ENCODE measurements at regions not wholly inside any gene's neighbourhood (a gene's known extent, or its start where the extent isn't known, plus 50 kb on each side); places are given as distances from the start of the nearest gene placed in this dataset.

DNA sequence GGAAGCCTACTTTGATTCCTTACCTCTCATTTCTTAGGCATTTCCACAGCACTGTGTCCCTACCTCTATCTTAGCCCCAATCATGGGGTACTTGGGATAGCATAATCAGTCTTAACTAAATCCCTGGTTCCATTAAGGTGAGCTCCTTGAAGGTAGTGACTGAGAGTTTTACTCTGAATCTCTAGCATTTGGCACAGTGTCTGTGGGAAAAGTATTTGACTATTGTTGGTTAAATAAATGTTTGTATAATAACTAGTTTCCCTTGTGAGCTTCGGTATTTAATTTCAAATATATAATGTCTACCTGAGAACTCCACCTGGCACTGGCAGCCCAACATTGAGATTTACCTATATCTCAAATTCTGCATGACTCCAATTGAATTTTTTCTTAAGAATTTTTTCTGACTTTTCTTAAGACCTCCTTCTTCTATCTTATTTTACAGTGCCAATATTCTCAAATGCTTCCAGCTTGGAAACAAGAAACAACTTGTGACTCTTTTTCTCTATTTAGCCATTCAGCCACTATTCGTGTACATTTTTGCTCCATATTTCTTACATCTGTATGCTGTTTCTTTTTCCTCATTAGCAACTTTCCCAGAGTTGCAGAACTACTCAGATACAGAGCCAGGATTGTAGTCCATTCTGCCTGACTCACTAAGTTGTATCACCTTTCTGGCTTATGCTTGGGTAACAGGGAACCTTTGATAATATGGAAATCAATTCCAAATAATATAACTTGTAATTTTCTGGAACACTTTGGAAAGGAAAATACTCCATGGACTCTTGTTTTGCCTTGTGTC lies 214.0 kb upstream of the NT5C1B start:
- Histone ChIP-seq H3K27ac (no peak overlapping the region), H3K4me3 (no peak overlapping the region), H3K27me3 (no peaks in the 10 kb centered on the region), H3K36me3 (no peaks in the 10 kb centered on the region), H3K9me3 (no peaks in the 10 kb centered on the region), H3K4me1 (no peaks in the 10 kb centered on the region)
- DNase-seq (ENCODE audit: extremely low spot score in 2 of 2): no peak
- TF ChIP-seq, protein P1, sequence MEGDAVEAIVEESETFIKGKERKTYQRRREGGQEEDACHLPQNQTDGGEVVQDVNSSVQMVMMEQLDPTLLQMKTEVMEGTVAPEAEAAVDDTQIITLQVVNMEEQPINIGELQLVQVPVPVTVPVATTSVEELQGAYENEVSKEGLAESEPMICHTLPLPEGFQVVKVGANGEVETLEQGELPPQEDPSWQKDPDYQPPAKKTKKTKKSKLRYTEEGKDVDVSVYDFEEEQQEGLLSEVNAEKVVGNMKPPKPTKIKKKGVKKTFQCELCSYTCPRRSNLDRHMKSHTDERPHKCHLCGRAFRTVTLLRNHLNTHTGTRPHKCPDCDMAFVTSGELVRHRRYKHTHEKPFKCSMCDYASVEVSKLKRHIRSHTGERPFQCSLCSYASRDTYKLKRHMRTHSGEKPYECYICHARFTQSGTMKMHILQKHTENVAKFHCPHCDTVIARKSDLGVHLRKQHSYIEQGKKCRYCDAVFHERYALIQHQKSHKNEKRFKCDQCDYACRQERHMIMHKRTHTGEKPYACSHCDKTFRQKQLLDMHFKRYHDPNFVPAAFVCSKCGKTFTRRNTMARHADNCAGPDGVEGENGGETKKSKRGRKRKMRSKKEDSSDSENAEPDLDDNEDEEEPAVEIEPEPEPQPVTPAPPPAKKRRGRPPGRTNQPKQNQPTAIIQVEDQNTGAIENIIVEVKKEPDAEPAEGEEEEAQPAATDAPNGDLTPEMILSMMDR (IDR thresholded peaks at IDR 0.05): no peak
- TF ChIP-seq POLR2A (IDR thresholded peaks at IDR 0.05) (no peak), POLR2AphosphoS5 (IDR thresholded peaks at IDR 0.05; ENCODE audit: insufficient read depth in 1 of 2, low read depth in 1 of 2) (no peak)
- intact Hi-C loops (cut with DNase I): no loop called here

DNA sequence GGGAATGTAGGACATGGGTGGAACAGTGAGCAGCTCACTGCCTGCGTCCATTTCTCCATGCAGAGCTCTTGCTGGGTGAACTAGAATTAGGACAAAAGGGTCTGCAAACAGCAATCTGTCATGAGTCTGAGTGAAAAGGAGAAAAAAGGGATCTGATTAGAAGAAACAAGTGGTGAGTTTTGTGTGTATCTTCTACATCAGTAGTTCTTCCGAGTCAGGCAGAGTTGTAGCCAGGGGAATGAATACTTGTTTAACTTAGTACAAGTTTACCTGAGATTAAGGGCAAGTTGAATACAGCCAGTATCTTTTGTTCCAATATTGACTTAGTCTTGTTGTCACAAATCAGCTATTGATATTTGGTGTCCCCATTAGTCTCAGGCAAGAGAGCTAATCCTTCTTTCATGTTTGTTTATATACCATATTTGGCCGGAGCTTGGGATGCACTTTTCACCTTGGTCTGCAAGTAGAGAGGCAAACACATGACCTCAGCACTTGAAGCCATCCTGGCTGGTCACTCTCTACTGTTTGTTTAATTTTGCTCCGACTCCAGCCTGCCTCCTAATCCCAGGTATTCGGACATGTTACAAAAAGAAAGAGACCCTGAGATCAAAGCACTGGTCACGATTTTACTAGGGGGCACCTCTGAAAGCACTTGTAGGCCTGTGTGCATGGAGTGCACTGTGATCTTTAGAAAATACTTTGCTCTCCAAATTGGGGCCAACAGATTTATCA lies 211.0 kb upstream of the NT5C1B start:
- intact Hi-C loops (cut with DNase I): no loop called here
- no peak overlapping the region for H3K27ac ChIP-seq
- no peak for DNase-seq (ENCODE audit: extremely low spot score in 2 of 2)
- no peaks in the 10 kb centered on the region for H3K9me3 ChIP-seq
- no peaks in the 10 kb centered on the region for H3K4me1 ChIP-seq
- H3K36me3 ChIP-seq: no peaks in the 10 kb centered on the region
- no peak overlapping the region for H3K4me3 ChIP-seq
- H3K27me3 ChIP-seq: no peaks in the 10 kb centered on the region
- TF ChIP-seq, protein P1 (IDR thresholded peaks at IDR 0.05): no peak
- no peak for TF ChIP-seq POLR2AphosphoS5 (IDR thresholded peaks at IDR 0.05; ENCODE audit: insufficient read depth in 1 of 2, low read depth in 1 of 2)
- no peak for TF ChIP-seq POLR2A (IDR thresholded peaks at IDR 0.05)

DNA sequence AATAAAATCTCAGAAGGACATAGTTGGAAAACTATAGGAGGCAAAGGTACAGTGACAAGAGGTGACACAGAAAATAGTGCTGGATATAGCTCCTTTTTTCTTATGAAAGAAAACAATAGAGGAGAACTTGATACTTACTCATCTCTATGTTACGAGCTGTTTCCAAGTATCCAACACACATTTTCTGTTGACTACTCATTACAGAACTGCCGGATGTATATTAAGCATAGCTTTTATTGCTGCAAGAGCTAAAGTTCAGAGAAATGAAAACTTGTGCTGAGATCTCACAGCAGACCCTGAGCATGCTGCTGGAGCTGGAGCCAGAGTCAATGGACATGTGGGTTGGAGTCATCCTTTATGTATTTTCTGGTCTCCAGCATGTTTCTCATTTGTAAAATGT lies 210.0 kb upstream of the NT5C1B start:
- H3K27me3 ChIP-seq: no peaks in the 10 kb centered on the region
- no peaks in the 10 kb centered on the region for H3K4me1 ChIP-seq
- no peak overlapping the region for H3K4me3 ChIP-seq
- no peak overlapping the region for H3K27ac ChIP-seq
- intact Hi-C loops (cut with DNase I): no loop called here
- no peaks in the 10 kb centered on the region for H3K36me3 ChIP-seq
- DNase-seq (ENCODE audit: extremely low spot score in 2 of 2): no peak
- no peaks in the 10 kb centered on the region for H3K9me3 ChIP-seq
- TF ChIP-seq POLR2AphosphoS5 (IDR thresholded peaks at IDR 0.05; ENCODE audit: insufficient read depth in 1 of 2, low read depth in 1 of 2) (no peak), POLR2A (IDR thresholded peaks at IDR 0.05) (no peak)
- TF ChIP-seq, protein P1 (IDR thresholded peaks at IDR 0.05): no peak

DNA sequence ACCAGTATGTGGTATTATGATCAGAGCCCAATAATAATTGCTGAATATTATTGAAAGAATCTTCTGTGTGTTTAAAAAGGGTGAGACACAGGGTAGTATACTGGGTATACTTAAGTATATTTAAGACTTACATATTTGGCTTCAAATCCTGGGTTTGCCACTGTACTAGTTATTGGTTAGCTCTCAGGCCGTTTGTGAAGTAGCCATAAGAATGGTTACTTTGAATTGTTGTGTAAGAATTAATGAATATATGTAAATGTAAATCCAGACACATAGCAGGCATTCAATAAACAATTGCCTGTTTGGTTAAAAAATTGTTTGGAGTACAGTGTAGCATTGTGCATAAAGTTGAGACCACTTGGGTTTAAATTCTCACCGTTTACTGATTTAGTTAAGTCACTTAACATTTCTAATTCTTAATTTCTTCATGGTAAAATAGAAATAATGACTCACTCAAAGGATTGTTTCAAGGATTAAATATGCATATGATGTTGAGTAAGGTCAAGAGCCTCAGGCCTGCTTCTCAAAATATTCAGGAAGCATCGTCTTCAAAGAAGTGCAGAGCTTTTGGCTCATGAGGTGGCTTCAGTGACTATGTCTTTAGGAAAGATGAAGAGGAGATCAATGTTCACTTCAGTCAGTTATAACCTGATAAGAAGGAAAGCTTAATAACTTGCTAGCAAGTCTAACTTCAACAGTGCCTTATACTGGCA lies 207.9 kb upstream of the NT5C1B start:
- no peaks in the 10 kb centered on the region for H3K36me3 ChIP-seq
- no peaks in the 10 kb centered on the region for H3K9me3 ChIP-seq
- no peak overlapping the region for H3K27ac ChIP-seq
- peaks cover 1% of the 10 kb centered on the region for H3K4me1 ChIP-seq
- TF ChIP-seq, protein P1 (IDR thresholded peaks at IDR 0.05): no peak
- TF ChIP-seq POLR2A (IDR thresholded peaks at IDR 0.05) (no peak), POLR2AphosphoS5 (IDR thresholded peaks at IDR 0.05; ENCODE audit: insufficient read depth in 1 of 2, low read depth in 1 of 2) (no peak)
- DNase-seq (ENCODE audit: extremely low spot score in 2 of 2): no peak
- H3K4me3 ChIP-seq: no peak overlapping the region
- intact Hi-C loops (cut with DNase I): no loop called here
- no peaks in the 10 kb centered on the region for H3K27me3 ChIP-seq

Data from vagina (tissue), 2 donors.